Fibroblast of lung (primary cell): ENCODE measurements at regions not wholly inside any gene's neighbourhood (a gene's known extent, or its start where the extent isn't known, plus 50 kb on each side); places are given as distances from the start of the nearest gene placed in this dataset.

Experiments
- DNase-seq, 2 donors: peaks; one replicate each; pipeline versions ENCODE4 v3.0.0 to v3.0.0-alpha.2; 2010; ENCODE audit warnings: low read depth in 2 of 2
- H2AFZ ChIP-seq: 2 replicates; pipeline ENCODE4 v1.5.1; 2012; ENCODE audit warnings: low read length, control low read depth, inconsistent platforms
- H3K27ac ChIP-seq: 2 replicates; pipeline ENCODE4 v1.5.1; 2011; ENCODE audit warnings: low read length, control low read depth; ENCODE audit not compliant: insufficient read depth
- H3K27me3 ChIP-seq: 2 replicates; pipeline ENCODE4 v1.5.1; 2011; ENCODE audit warnings: mild to moderate bottlenecking, low read length; ENCODE audit not compliant: control insufficient read depth, insufficient read depth
- H3K36me3 ChIP-seq: 2 replicates; pipeline ENCODE4 v1.5.1; 2011; ENCODE audit warnings: low read length; ENCODE audit not compliant: control insufficient read depth, insufficient read depth
- H3K4me1 ChIP-seq: 2 replicates; pipeline ENCODE4 v1.5.1; 2011; ENCODE audit warnings: low read length; ENCODE audit not compliant: control insufficient read depth, insufficient read depth; ENCODE audit errors: extremely low read depth
- H3K4me2 ChIP-seq: 2 replicates; pipeline ENCODE4 v1.5.1; 2011; ENCODE audit warnings: low read length, control low read depth; ENCODE audit not compliant: insufficient read depth; ENCODE audit errors: extremely low read depth
- H3K4me3 ChIP-seq, 4 experiments: fragments of 200-600 bp in 1 of 4; sonication (generic) in 1 of 4; replicated peaks in 1 of 4; 2 replicates each; pipeline ENCODE4 v1.5.1; 2011 to 2016; ENCODE audit warnings: low read length in 4 of 4, low read depth in 3 of 4, mild to moderate bottlenecking in 3 of 4, control low read depth in 2 of 4, inconsistent platforms in 1 of 4, mixed read lengths in 1 of 4; ENCODE audit not compliant: insufficient read depth in 1 of 4; ENCODE audit errors: control extremely low read depth in 1 of 4
- H3K79me2 ChIP-seq: 2 replicates; pipeline ENCODE4 v1.5.1; 2012; ENCODE audit warnings: mild to moderate bottlenecking, low read length, inconsistent platforms; ENCODE audit not compliant: control insufficient read depth, insufficient read depth
- H3K9ac ChIP-seq: 2 replicates; pipeline ENCODE4 v1.5.1; 2011; ENCODE audit warnings: mild to moderate bottlenecking, low read length, control low read depth; ENCODE audit not compliant: insufficient read depth
- H3K9me3 ChIP-seq: 2 replicates; pipeline ENCODE4 v1.5.1; 2012; ENCODE audit warnings: low read depth, low read length; ENCODE audit not compliant: control insufficient read depth, insufficient read depth
- H4K20me1 ChIP-seq: 2 replicates; pipeline ENCODE4 v1.5.1; 2011; ENCODE audit warnings: low read length; ENCODE audit not compliant: control insufficient read depth, insufficient read depth; ENCODE audit errors: extremely low read depth
- EZH2 ChIP-seq: IDR thresholded peaks from 2 replicates; pipeline ENCODE4 v1.5.1; 2012; ENCODE audit warnings: low read length, control low read depth, mild to moderate bottlenecking; ENCODE audit errors: missing control alignments
- TF ChIP-seq, protein P1 (sequence below), 2 donors: IDR thresholded peaks in 1 of 2; conservative IDR thresholded peaks in 1 of 2; 1 replicate in 1 of 2; 2 replicates in 1 of 2; pipeline ENCODE4 v1.5.1; 2011 to 2012; ENCODE audit warnings: low read length in 2 of 2, control low read depth in 1 of 2, inconsistent platforms in 1 of 2, low read depth in 1 of 2, mild to moderate bottlenecking in 1 of 2

DNA sequence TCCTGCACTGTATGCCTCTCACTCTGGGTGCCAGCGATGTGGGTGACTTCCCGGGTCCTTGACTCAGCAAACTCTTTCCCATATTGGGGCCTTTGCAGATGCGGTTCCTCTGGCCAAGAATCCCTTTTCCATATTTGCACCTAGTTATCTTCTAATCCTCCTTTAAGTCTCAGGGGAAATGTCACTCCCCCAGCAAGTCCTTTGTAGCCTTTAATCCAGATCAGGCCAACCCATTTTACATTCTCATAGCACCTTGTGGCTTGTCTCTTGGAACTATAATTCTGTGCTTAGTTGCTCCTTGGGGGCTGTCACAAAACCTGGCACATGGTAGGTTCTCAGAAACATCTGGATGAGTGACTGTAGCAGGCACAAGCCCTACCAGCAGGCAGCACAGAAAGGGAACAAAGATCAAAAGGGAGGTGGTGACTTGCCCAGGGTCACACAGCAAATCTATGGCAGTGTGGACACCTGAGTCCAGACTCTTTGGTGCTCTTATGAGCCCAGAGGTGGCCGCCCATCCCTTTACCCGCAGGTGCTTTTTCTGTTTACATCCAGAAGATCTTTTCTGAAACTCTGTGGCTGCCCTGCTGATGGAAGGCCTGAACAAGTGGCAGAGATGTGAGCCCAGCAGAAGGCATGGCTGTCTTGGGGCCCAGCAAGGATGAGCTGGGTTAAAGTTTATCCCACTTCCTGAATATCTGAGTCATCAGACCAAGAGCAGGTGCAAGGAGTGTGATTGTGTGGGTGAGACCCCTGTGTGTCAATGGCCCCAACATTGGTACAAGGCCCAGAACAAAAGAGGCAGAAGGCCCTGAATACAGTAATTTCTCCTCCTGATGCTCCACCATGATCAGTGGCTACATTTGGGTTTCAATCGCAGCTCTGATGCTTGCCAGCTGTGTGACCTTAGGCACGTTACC lies 78.6 kb upstream of the GRK3 start:
- no peak overlapping the region for H3K9ac ChIP-seq
- no peak for DNase-seq

DNA sequence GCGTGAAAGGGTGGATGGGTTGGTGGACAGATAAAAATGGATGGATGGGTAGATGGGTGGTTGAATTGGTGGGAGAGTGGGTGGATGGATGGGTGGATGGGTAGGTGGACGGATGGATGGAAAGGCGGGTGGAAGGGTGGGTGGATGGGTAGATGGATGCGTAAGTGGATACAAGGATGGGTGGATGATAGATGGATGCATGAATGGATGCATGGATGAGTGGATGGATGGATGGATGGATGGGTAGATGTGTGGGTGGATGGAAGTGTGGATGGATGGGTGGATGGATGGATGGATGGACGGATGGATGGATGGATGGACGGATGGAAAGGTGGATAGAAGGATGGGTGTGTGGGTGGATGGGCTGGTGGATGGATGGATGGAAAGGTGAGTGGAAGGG lies 77.0 kb upstream of the GRK3 start:
- TF ChIP-seq, protein P1, sequence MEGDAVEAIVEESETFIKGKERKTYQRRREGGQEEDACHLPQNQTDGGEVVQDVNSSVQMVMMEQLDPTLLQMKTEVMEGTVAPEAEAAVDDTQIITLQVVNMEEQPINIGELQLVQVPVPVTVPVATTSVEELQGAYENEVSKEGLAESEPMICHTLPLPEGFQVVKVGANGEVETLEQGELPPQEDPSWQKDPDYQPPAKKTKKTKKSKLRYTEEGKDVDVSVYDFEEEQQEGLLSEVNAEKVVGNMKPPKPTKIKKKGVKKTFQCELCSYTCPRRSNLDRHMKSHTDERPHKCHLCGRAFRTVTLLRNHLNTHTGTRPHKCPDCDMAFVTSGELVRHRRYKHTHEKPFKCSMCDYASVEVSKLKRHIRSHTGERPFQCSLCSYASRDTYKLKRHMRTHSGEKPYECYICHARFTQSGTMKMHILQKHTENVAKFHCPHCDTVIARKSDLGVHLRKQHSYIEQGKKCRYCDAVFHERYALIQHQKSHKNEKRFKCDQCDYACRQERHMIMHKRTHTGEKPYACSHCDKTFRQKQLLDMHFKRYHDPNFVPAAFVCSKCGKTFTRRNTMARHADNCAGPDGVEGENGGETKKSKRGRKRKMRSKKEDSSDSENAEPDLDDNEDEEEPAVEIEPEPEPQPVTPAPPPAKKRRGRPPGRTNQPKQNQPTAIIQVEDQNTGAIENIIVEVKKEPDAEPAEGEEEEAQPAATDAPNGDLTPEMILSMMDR (conservative IDR thresholded peaks at IDR 0.05 in 1 of 2, IDR thresholded peaks at IDR 0.05 in 1 of 2; ENCODE audit: low read depth in 1 of 2, low read length in 2 of 2), result no peak
- Histone ChIP-seq H3K9me3 (no peaks in the 10 kb centered on the region), H4K20me1 (no peaks in the 10 kb centered on the region)

More for the DNA sequence above, 78.6 kb upstream of the GRK3 start:
- Histone ChIP-seq H3K27me3 (no peaks in the 10 kb centered on the region), H3K79me2 (no peaks in the 10 kb centered on the region), H3K9me3 (no peaks in the 10 kb centered on the region), H2AFZ (no peak overlapping the region), H3K27ac (no peak overlapping the region), H4K20me1 (no peaks in the 10 kb centered on the region), H3K4me1 (peaks cover 3% of the 10 kb centered on the region), H3K4me3 (no peak overlapping the region), H3K4me2 (no peak overlapping the region), H3K36me3 (peaks cover 2% of the 10 kb centered on the region)
- TF ChIP-seq, protein P1 (conservative IDR thresholded peaks at IDR 0.05 in 1 of 2, IDR thresholded peaks at IDR 0.05 in 1 of 2; ENCODE audit: low read depth in 1 of 2, low read length in 2 of 2), result no peak
- TF ChIP-seq EZH2, result no peak

DNA sequence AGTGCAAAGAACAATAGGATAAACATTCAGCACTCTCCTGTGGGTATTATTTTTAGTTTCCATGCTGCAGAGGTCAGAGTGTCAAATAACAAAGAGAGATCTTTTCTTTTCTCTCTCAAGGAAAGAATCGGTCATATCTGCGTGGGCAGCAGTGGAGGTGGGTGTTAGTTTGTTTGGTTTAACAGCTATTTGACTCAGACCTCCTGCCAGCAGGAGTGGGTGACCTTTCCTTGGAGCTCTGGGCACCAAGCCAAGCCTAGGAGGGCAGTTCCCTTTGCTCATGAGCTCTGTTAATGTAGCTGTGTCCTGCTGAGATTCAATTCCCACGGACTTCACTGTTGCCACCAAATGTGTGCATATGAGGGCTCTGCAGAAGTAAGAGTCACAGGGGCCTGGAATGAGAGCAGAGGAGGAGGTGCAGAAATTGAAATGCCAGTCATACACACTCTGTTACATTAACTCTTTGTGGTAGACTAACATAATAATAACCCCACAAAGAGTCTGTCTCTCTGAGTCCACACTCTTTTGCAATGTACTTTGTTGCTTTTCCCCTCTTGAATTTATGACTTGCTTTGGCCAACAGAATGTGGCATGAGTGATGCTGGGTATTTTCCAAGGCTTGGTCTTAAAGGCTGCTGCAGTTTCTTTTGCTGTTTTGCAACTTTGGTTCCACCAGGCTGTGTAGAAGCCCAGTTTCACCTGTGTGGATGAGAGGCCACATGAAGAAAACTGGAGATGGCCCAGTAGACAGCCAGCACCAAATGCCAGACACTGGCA lies 76.0 kb upstream of the GRK3 start:
- Histone ChIP-seq H3K27me3 (no peaks in the 10 kb centered on the region), H2AFZ (no peak overlapping the region), H3K4me1 (peaks cover 3% of the 10 kb centered on the region), H4K20me1 (no peaks in the 10 kb centered on the region), H3K27ac (no peak overlapping the region), H3K79me2 (no peaks in the 10 kb centered on the region), H3K4me2 (no peak overlapping the region), H3K4me3 (no peak overlapping the region), H3K9ac (no peak overlapping the region), H3K36me3 (peaks cover 2% of the 10 kb centered on the region), H3K9me3 (no peaks in the 10 kb centered on the region)
- peak; percentile 56 to 88 for DNase-seq
- no peak for TF ChIP-seq EZH2
- TF ChIP-seq, protein P1 (conservative IDR thresholded peaks at IDR 0.05 in 1 of 2, IDR thresholded peaks at IDR 0.05 in 1 of 2; ENCODE audit: low read depth in 1 of 2, low read length in 2 of 2), result no peak

More for the DNA sequence above, 77.0 kb upstream of the GRK3 start:
- peaks cover 2% of the 10 kb centered on the region for H3K36me3 ChIP-seq
- H3K4me1 ChIP-seq, result peaks cover 3% of the 10 kb centered on the region
- H3K4me3 ChIP-seq, result no peak overlapping the region
- H3K27me3 ChIP-seq, result no peaks in the 10 kb centered on the region
- H3K27ac ChIP-seq, result no peak overlapping the region
- H3K4me2 ChIP-seq, result no peak overlapping the region
- no peaks in the 10 kb centered on the region for H3K79me2 ChIP-seq
- H3K9ac ChIP-seq, result no peak overlapping the region
- H2AFZ ChIP-seq, result no peak overlapping the region
- DNase-seq, result no peak
